GM21825 (cell line): ENCODE measurements at regions not wholly inside any gene's neighbourhood (a gene's known extent, or its start where the extent isn't known, plus 50 kb on each side); places are given as distances from the start of the nearest gene placed in this dataset.
"Not testable (repeated sequence)": the region's sequence is repeated elsewhere in the genome, so short reads cannot be mapped to it uniquely, and the experiment has no call there.

Experiments
- ATAC-seq: cut with Tn5 transposase; IDR thresholded peaks from one replicate; pipeline ENCODE4 v1.9.1; 2021; ENCODE audit warnings: mild to moderate bottlenecking, moderate library complexity; ENCODE audit not compliant: unreplicated experiment

- no peak for ATAC-seq
Measured at GRCh38 chr5:32534041-32534440, 51.3 kb upstream of the SUB1 start.

GRCh38 chr5:32531885-32532520 lies 53.4 kb upstream of the SUB1 start:
- peak; percentile 49 for ATAC-seq

- ATAC-seq: not testable (repeated sequence)
Measured at GRCh38 chr5:32527321-32527720, 58.0 kb upstream of the SUB1 start.

GRCh38 chr5:32526810-32527209 lies 58.5 kb upstream of the SUB1 start:
- no peak for ATAC-seq

- no peak for ATAC-seq
Measured at GRCh38 chr5:32523625-32524024, 61.7 kb upstream of the SUB1 start.

GRCh38 chr5:32522429-32523143 lies 62.8 kb upstream of the SUB1 start:
- no peak for ATAC-seq

- no peak for ATAC-seq
Measured at GRCh38 chr5:32521481-32521880, 63.9 kb upstream of the SUB1 start.

- ATAC-seq: no peak
Measured at GRCh38 chr5:32520972-32521371, 64.4 kb upstream of the SUB1 start.

- ATAC-seq: no peak
Measured at GRCh38 chr5:32520356-32520755, 65.0 kb upstream of the SUB1 start.

- ATAC-seq: no peak
Measured at GRCh38 chr5:32519508-32519907, 65.8 kb upstream of the SUB1 start.

GRCh38 chr5:32514806-32515205 lies 70.3 kb upstream of the ZFR start:
- ATAC-seq: no peak

GRCh38 chr5:32512926-32513325 lies 68.4 kb upstream of the ZFR start:
- ATAC-seq: no peak

- ATAC-seq: no peak
Measured at GRCh38 chr5:32511776-32512374, 67.3 kb upstream of the ZFR start.

- ATAC-seq: no peak
Measured at GRCh38 chr5:32510860-32511259, 66.3 kb upstream of the ZFR start.

- no peak for ATAC-seq
Measured at GRCh38 chr5:32508806-32509805, 64.6 kb upstream of the ZFR start.

- ATAC-seq: no peak
Measured at GRCh38 chr5:32507738-32508434, 63.3 kb upstream of the ZFR start.

- ATAC-seq: no peak
Measured at GRCh38 chr5:32506799-32507198, 62.3 kb upstream of the ZFR start.

- no peak for ATAC-seq
Measured at GRCh38 chr5:32506201-32506661, 61.7 kb upstream of the ZFR start.

- no peak for ATAC-seq
Measured at GRCh38 chr5:32505756-32506155, 61.2 kb upstream of the ZFR start.

- ATAC-seq: no peak
Measured at GRCh38 chr5:32504989-32505596, 60.6 kb upstream of the ZFR start.
